Stimulated activated CD4-positive, alpha-beta T cell treated with anti-CD3 and anti-CD28 coated beads, Interleukin-2, amount 100 ng/mL, for 4 hours (primary cell): ENCODE measurements at regions not wholly inside any gene's neighbourhood (a gene's known extent, or its start where the extent isn't known, plus 50 kb on each side); places are given as distances from the start of the nearest gene placed in this dataset.
"Not testable (repeated sequence)": the region's sequence is repeated elsewhere in the genome, so short reads cannot be mapped to it uniquely, and the experiment has no call there.

Experiments
- DNase-seq: peaks from one replicate; pipeline ENCODE4 v3.0.0-alpha.2; 2020; ENCODE audit warnings: low read depth

DNA sequence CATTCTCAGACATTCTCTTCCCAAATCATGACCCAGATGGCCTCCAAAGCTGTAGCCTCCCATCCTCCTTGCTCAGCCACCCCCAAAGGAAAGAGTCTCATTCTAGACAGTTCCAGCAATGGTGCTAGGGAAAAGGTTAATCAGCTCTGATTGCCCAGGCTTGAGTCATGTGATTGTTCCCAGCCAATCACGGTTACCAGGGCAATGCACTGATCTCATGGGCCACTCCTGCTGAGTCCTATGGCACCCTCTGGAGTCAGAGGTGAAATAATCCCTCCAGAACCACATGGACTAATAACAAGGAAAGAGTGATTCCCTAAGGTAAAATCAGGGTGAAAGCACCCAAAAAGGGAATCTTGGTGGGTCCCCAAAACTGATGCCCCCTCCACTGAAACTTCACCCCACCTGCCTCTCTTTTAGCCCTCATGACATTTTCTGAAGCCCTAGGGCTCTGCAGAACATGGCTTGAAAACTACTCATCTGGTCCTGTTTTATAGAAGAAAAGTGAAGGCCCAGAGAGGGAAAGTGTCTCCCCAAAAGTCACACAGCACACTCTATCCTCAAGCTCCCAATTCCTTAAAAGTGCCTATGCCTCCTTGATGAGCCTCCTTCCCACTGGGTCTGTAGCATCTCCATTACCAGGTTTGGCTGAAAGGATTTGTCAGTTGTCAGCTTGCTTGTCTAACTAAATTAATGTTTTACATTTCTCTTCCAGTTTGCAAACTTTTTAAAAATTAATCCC lies 203.7 kb downstream of the MN1 start:
- DNase-seq = no peak

DNA sequence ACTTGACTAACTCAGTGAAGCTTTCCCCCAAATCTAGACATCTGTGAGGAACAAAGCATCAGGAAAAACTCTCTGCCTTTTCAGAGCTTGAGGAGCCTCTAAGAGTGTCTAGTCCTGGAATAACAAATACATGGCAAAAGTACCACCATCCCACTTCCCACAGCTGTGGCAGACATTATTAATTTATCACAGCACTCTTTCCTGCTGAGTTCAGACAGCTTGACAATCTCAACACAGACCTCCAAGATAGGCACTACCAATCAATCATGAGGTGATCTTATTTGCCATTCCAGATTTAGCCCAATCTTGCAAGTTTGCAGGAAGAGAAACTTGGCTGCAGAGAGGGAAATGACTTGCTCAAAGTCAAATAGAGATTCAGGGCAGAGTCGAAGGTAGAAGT lies 202.8 kb downstream of the MN1 start:
- no peak for DNase-seq

DNA sequence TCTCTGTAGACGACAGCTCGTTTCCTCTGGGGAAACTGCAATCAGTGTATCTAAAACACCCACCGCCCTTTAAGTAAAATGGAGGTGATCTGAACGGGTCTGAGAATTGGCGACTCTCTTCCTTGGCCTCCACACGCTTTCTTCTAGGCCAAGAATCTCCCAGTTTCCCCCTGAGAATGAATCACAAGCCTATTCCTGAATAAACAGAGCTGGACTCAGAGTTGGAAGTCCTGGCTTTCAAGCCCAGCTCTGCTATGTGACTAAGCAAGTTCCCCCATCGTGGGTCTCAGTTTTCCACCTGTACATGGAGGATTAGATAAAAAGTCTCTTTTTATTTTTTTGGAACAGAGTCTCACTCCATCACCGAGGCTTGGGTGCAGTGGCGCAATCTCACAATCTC lies 200.4 kb downstream of the MN1 start:
- DNase-seq = no peak

DNA sequence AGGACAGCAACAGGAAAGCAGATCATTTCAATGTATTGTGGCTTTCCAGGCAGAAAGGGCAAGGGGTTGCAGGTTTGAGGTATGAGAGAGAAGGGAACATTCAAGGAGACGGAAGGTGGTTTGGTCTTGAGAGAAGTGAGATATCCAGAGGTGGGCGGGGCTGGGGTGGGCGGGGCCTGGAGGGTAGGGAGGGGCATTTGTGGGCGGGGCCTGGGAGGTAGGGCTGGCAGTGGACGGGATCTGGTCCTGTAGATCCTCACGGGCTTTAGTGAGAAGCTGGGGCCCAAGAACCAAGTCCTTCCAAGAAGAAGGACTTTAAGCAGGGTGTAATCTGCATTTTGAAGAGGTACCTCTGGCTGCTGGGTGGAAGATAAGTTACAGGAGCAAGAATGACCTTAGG lies 199.2 kb downstream of the MN1 start:
- no peak for DNase-seq

DNA sequence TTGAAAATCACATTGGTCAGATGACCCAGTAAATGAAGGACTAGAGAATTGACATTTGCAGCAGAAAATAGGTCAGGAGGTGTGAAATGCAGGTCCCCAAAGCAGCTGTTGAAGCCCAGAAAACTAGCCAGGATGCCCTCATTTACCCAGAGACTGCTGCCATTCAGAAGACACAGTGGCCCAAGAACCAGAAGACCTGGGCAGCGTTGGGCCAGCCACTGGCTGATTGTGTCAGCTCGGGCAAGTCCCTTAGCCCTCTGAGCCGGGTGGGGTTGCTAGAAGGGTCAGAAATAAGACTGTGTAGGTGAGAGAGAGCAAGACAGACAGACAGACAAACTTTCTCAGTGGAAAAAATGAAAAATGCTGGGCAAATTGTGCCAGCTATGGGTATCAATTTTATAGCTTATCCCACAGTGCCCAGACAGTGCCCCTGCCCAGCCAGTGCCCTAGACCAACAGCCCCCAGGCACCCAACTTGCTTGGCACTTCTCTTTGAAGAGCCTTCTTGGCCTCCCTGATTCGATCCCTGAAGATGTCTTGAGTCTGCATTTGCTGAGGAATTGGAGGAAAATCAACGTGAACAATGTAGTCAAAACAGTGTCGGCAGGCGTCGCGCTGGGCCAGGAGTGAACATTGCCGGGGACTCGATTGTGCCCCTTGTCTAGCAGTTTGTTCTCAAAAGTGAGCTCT lies 198.3 kb downstream of the MN1 start:
- no peak for DNase-seq

DNA sequence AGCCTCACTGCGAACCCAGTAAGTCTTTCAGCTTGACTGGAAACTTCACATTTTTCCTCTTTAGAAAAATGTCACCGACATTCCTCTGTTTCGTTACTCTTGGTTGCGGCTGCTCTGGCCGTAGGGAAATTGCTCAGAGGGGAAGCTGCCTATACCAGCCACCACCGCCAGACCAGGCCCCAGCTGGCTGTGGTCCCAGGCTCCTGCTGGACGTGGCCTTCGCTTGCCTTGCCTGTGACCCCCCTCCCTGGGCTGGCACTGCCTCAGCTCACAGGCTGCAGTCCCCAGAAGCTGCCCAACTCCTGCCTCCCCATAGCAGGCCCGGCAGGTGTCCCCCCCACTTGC lies 197.8 kb downstream of the MN1 start:
- no peak for DNase-seq

DNA sequence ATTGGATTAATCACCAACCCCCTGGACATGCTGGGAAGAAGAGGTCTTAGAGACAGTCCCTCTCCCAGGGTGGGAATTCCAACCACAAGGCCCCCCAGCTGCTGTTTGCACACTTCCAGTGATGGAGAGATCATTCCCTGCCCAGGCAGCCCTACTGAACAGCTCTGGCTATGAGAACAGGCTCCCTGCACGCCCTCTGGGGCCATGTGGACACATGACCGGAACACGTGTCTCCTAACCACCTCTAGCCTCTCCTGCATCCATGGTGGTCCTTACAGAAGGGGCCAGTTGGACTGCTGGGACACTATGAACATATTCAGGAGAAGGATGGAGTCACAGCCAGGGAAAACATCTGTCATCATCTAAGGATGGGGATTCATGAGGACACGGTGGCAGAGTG lies 196.2 kb downstream of the MN1 start:
- no peak for DNase-seq

DNA sequence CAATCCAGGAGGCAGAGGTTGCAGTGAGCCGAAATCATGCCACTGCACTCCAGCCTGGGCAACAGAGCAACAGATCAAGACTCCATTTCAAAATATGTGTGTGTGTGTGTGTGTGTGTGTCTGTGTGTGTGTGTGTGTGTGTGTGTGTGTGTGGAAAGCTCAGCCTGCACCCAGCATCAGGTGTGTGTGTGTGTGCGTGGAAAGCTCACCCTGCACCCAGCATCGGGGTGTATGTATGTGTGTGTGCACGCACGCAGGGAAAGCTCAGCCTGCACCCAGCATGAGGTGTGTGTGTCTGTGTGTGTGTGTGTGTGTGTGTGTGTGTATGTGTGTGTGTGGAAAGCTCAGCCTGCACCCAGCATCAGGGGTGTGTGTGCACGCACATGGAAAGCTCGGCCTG lies 193.8 kb downstream of the MN1 start:
- not testable (repeated sequence) for DNase-seq

DNA sequence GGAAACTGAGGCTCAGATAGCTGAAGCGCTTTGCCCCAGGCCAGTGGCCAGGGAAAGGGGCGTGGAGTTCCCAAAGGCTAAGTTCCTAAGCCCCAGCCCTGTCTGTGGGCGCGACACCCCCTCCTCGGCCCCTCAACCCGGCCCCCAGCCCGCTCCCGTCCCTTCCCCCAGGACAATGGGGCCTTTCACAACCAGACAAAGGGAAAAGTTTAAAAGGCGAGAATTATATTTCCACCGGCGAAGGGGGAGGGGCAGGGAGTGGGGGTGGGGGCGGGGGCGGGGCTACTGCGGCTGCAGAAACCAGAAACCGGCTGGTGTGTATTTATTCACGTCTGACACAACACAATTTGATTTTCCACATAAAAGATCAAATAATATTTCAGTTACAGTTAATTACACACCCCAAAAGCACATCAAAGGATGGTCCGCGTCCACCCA lies 192.1 kb downstream of the MN1 start:
- DNase-seq = no peak

DNA sequence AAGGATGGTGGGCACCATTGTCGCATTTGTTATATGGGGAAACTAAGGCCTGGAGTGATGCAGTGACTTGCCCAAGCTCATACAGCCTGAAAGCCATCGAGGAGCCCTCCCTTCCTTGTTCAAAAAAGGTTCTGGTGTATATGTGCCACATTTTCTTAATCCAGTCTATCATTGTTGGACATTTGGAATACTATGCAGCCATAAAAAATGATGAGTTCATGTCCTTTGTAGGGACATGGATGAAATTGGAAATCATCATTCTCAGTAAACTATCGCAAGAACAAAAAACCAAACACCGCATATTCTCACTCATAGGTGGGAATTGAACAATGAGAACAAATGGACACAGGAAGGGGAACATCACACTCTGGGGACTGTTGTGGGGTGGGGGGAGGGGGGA lies 191.4 kb downstream of the MN1 start:
- not testable (repeated sequence) for DNase-seq

DNA sequence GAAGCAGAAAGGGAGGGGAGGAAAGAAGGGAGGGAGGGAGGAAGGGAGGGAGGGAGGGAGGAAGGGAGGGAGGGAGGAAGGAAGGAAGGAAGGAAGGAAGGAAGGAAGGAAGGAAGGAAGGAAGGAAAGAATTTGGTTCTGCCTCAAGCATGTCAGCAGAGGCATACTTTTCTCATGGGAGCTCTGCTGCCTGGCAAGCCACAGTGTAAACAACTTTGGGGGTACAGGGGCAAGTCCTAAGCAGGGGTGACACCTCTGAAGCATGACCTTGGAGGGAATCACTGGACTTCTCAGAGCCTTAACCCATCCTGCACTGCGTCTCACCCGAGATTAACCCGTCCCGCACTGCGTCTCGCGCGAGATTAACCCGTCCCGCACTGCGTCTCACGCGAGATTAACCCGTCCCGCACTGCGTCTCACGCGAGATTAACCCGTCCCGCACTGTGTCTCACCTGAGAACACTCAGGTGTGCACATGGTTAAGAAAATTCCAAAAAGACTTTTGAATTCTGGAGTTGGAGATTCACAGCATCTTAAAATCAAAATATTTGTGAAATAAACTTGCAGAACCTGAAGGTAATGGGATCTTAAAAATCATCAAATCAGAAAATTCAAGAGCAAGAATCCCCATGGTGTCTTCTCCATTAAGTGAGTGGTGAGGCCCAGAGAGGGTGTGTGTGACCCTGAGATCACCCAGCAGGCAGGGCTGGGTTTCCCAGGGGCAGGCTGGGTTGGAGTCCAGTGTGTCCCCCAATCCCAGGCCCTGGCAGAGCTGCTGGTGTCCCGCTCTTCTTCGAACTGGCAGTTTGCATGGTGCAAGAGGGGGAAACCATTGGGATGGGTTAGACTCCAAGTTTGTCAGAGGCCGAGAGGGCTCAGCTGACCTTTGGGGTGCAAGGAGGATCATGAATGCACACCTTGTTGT lies 190.4 kb downstream of the MN1 start:
- DNase-seq = no peak

DNA sequence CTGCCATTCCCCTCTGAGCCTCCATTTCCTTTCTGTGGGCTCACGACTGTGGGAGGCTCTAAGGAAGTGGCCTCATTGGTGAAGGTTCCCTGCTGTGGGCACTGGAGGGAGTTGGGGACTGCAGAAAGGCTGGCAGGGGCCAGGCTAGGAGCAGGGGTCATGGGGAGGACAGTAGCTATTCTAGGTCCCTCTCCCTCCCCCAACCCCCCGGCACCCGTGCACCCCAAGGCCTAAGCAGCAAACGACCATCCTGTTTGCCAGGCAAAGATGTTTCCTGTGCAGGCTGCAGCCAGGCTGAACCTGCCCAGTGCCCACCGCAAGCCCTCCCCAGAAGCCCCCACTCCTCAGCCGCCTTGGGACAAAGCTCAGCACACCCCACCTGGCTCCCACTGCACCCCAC lies 189.4 kb downstream of the MN1 start:
- no peak for DNase-seq

DNA sequence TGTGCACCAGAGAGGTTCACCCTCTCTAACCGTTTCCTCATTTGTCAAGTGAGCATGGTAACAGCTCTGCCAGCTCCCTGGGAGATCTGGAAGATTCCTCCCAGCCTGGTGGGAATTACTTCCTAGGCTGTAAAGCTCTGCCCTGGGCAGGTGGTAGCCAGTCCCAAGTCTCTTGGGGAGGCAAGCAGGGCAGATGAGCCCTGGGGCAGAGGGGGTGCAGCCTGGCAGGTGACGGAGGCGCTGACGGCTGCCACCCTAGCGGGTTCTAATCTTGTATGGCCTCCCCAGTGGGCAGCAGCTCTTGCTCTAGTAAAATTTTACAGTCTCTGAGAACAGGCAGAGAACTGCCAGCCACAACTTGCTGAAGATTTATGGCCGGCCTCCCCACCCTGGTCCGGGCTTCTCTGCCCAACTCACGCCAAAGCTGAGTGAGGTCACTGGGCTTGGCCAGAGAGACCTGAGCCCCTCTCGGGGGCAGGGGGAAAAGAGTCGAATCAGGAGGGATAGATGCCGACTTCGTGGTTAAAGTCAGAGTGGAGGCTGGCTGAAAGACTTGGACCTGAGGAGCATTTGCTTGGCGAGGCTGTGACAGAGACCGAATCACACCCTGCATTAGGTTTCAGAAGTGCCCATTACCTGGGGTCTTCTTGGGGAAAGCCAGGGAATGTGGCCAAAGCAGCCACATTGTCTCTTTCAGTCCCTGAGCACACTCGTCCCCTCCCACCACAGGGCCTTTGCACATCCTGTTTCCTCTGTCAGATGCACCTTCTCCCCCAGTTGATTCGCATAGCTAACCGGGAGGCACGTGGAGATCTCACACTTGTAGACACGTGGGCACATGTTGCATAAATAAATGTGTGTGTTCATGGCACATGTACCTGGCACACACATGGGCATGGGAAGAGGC lies 188.2 kb downstream of the MN1 start:
- no peak for DNase-seq

DNA sequence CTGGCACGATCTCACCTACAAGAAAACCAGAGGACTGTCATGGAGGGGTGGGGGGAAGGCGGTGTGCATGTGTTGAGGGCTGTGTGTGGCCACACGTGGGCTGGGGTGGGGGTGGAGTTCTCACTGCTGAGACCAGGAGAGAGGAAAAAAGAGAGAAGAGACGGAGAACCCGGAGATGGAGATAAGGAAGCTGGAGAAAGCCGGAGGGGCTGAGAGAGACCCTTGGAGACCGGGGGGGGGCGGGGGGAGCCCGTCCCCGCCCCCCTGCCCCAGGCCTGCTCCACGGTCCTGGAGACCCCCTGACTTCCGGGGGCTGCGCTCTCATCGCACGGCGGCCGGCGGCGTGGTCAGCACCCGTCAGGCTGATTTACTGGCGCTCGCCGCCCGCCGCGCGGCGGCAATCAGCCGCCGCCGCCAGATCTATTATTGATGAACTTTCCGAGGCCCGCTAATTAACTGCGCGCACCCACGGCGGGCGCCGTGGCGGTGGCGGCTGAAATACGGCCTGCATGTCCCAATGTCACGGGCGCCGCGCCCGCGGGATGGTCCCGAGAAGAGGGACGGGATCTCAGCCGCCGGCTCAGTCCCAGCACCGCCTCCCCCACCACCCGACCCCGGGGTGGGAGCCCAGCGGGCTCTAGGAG lies 187.4 kb downstream of the MN1 start:
- no peak for DNase-seq

DNA sequence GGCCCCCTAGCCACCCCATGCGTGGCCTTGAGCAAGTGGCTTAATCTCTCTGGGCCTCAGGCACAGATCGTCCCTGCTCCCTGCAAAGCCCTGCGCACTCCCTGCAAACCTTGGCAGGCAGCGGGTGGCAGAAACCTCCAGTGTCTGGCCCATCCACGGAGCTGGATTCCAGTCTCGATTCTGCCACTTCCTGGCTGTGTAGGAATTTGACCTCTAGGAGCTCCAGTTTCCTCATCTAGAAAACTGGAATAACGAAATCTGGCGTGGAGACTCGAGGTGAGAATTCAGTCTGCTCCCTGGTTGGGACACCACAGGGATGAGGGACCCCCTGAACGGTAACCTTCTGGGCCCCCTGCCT lies 186.9 kb downstream of the MN1 start:
- no peak for DNase-seq

DNA sequence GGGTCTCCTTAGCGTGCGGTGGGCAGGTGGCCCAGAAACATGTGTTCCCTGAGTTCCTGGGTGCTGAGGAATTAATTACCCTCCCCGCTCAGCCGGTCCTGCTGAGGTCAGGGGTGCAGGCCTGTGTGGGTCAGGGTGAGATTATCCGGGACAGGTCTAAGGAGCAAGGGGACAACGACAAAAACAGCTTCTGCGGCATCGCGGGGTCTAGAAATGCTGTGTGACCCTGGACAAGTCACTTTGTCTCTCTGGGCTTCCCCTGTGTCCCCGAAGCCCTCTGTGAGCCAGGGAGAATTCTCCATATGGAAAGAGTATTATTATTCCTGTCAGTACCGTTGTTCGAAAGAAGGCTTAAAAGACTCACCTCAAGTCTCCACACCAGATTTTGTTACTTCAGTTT lies 186.1 kb downstream of the MN1 start:
- DNase-seq = no peak

DNA sequence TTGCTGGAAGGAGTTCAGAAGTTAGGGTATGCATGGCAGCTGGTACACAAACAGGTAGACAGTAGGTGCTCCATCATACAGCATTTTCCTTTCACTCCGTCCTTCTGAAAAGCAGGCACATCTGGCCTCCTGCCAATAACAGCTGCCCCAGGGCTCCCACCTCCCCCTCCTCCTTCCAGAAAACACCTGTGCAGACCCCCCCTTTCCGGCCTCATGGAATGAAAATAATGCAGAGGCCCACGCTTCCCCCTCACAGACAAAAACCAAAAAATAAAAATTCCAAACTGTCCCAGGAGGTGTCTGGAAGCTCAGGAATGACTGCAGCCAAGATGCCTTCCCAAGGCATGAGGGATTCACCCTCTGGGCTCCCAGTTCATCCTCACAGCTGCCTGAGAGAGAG lies 185.5 kb downstream of the MN1 start:
- DNase-seq = no peak

DNA sequence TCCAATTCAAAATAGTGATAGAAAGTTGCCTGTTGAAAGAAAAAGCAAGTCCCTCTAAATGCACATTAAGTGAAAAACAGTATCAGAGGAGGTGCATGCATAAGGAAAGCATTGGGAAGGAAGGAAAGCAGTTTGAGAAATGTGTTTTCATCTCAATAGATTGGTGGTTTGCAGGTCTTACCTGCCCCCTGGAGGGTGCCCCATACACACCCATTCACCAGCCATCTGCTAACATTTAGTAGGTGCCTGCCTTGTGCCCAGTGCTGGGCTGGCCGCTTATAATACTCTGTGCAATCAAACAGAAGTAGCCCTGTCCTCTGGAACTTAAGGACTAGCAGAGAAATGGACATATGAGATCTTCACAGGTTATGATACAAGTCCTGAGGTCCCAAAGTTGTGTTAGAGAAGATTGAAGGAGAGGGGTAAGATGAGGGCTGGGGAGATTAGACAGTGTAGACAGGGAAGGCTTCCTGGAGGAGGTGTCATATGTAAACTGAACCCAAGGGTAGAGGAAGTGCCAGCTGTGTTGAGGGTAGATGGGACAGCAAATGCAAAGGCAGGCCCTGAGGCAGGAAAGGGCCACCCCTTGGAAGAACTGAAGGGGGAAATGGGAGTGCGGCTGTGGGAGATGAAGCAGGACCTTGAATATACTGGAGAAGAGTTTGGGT lies 184.2 kb downstream of the MN1 start:
- DNase-seq = no peak

DNA sequence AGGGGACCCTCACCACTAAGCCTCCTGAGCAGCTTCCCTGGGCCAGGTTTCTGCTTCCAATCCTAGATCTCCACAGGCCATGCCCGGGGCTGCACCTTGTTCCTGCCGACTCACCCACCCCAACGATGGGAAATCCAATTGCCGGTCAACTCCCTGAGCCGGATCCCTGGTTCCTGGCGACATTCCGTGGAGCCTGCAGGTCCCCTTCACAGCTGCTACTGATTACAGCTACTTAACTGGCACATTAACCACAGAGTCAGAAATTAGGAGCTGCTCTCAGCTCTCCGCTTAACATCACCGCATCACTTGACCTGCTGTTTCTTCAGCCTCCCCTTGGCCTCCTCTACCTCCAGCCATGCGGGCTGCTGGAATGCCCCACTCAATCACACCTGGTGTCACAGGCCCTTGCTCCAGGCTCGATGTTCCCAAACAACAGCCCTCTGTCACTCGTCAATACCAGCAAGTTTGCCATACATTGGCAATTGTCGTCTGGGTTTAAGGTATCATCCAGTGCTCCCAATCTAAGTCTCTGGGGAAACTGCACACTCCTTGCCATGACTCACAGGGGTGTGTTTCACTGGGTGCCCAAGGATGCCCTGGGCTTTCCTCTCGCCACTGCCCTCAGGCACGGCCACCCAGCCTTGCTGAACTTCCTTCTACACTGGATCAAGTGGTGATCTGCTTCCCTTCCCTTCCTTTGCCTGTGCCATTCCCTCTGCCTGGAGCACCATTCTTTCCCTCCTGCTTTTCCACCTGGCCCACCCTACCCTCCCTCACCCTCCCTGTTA lies 181.0 kb downstream of the MN1 start:
- DNase-seq = no peak

DNA sequence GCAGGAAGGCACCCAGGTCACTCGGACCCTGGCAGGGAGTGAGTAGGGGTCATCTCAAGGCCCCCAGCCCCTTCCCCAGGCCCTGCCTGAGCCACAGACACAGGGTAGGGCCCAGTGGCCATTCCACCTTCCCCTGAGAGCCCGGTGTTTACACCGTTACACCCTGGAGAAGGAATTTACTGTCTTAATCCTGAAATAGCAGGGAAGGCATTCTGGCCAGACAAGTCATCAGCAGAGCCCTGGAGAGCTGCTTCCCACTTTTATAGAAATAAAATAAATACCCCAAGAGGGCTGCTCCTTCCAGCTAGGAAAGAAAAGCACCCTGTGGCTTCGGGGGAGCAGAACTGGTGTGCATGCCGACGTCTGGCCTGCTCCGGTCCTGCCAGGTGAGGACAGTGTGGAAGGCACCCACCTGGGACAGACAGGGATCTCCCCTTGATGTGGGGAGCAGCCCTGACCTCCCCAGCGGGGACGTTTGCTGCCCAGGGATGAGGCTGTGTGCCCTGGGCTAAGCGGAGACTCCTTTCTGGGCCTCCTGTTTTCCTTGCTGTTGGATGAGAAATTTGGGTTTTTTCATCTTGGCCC lies 180.0 kb downstream of the MN1 start:
- DNase-seq = no peak
